GM12873 (cell line): ENCODE measurements at regions not wholly inside any gene's neighbourhood (a gene's known extent, or its start where the extent isn't known, plus 50 kb on each side); places are given as distances from the start of the nearest gene placed in this dataset.

Experiments used
- TF ChIP-seq, protein P1 (sequence below): IDR thresholded peaks from 2 replicates; pipeline ENCODE4 v1.5.1; 2012; ENCODE audit warnings: low read depth, mild to moderate bottlenecking, moderate library complexity, low read length, control low read depth; ENCODE audit not compliant: insufficient read depth; ENCODE audit errors: missing control alignments

- TF ChIP-seq, protein P1, sequence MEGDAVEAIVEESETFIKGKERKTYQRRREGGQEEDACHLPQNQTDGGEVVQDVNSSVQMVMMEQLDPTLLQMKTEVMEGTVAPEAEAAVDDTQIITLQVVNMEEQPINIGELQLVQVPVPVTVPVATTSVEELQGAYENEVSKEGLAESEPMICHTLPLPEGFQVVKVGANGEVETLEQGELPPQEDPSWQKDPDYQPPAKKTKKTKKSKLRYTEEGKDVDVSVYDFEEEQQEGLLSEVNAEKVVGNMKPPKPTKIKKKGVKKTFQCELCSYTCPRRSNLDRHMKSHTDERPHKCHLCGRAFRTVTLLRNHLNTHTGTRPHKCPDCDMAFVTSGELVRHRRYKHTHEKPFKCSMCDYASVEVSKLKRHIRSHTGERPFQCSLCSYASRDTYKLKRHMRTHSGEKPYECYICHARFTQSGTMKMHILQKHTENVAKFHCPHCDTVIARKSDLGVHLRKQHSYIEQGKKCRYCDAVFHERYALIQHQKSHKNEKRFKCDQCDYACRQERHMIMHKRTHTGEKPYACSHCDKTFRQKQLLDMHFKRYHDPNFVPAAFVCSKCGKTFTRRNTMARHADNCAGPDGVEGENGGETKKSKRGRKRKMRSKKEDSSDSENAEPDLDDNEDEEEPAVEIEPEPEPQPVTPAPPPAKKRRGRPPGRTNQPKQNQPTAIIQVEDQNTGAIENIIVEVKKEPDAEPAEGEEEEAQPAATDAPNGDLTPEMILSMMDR = no peak
These were observed 99.4 kb upstream of the EDEM3 start for GRCh38 chr1:184854036-184854435.

GRCh38 chr1:184851822-184852746 is 97.4 kb upstream of the EDEM3 start:
- TF ChIP-seq, protein P1 = no peak

DNA sequence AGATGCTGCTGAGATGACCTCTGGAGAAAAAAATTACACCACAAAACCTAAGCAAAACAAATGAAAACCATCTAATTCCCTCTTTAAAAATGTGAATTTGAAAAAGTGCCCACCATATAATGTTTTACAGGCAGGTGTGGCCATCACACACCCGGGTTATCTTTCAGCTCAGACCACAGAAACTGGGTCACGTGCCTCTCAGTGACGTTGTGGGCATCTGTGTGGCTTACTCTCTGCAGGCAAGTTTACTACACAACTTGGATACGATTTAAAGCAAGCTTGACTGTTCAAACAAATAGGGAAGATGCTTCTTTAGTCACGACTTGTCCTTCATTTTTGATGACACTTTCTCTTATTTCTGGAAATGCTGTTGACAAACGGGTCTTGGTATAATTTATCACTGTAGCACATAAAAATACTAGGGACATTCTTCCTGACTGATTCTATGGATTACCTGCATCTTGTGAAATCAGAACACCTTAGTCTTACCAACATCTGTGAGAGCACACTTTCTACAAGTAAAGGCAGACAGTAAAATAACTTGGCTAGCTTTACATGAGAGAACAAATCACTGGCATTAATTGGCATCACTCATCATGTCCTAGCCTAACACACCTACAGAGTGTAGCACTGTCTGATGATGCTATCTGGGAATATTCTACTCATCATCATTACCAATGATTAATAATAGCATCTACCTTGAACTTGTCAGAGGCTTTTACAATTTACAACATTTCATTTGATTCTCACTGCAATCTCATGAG is 89.3 kb upstream of the EDEM3 start:
- TF ChIP-seq, protein P1 = no peak

- TF ChIP-seq, protein P1 = no peak
These were observed 85.9 kb upstream of the EDEM3 start for GRCh38 chr1:184840596-184840995.

DNA sequence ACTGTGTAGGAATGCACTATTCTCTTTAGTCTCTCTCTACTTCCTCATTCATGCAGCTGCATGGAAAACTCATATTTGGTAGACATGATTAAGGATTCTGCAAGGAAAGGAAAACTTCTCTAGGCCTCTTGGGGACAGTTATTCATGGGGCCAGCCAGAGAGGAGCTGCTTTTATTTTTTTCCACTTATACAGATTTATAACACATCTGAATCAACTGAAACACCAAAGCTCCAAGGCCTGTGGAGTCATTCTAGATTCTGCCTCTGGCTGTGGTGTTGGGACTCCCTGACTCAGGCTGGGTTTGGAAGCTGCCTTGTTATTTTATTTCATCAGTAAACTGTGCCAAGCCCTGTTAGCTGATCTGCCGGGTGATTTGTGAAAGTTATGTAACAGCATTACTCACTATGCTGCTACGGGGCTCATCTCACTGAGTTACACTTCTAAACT is 83.9 kb upstream of the EDEM3 start:
- TF ChIP-seq, protein P1 = no peak

GRCh38 chr1:184836934-184837895 is 82.6 kb upstream of the EDEM3 start:
- TF ChIP-seq, protein P1 = no peak
